ENCODE measurements at regions not wholly inside any gene's neighbourhood (a gene's known extent, or its start where the extent isn't known, plus 50 kb on each side); places are given as distances from the start of the nearest gene placed in this dataset.

DNA sequence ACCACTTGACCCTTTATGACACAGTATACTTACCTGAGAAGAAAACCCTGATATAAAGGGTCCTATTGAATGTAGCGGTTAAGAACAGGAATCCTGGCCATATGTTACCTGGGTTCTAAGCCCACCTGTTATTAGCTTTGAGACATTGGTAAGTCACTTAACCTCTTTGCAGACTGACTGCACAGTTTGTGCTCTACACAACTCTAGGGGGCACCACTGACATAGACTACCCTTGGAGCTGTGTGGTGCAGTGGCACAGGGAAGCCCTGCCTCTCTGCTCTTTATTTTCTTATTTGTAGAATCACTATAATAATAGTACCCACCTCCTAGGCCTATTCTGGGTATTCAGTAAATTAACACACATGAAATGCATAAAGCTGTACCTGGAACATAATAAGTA, 165.6 kb downstream of the C1orf94 start:
- no peak for DNase-seq (ENCODE audit: low read depth)
- TF ChIP-seq MAX (IDR thresholded peaks at IDR 0.05; ENCODE audit: low read depth, low read length) (no peak), MYC (IDR thresholded peaks at IDR 0.05; ENCODE audit: low read depth, low read length) (no peak), POLR2A (IDR thresholded peaks at IDR 0.05; ENCODE audit: extremely low read depth, insufficient read length) (no peak)
- TF ChIP-seq, protein P1, sequence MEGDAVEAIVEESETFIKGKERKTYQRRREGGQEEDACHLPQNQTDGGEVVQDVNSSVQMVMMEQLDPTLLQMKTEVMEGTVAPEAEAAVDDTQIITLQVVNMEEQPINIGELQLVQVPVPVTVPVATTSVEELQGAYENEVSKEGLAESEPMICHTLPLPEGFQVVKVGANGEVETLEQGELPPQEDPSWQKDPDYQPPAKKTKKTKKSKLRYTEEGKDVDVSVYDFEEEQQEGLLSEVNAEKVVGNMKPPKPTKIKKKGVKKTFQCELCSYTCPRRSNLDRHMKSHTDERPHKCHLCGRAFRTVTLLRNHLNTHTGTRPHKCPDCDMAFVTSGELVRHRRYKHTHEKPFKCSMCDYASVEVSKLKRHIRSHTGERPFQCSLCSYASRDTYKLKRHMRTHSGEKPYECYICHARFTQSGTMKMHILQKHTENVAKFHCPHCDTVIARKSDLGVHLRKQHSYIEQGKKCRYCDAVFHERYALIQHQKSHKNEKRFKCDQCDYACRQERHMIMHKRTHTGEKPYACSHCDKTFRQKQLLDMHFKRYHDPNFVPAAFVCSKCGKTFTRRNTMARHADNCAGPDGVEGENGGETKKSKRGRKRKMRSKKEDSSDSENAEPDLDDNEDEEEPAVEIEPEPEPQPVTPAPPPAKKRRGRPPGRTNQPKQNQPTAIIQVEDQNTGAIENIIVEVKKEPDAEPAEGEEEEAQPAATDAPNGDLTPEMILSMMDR (IDR thresholded peaks at IDR 0.05; ENCODE audit: low read depth, low read length) = no peak
- no peak overlapping the region for H3K4me3 ChIP-seq (ENCODE audit: low read depth, low read length)

DNA sequence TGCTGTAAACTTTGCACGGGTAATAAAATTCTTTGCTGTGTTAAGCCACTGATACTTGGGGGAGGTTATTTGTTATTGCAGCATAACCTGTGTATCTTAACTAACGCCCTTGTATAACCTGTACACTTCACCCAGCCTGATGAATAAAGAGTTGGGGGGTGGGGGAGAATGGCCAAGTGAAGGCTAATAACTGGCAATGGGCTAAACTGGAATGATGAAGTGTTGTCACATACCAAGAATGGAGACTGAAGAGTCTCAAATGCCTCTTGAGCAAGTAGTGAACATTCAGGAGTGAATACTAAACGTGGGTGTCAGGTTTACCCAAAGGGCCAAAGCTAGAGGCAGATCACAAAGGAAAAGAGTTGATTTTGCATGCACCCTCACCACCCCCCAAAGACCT, 169.4 kb downstream of the C1orf94 start:
- TF ChIP-seq, protein P1 (IDR thresholded peaks at IDR 0.05; ENCODE audit: low read depth, low read length) = no peak
- TF ChIP-seq POLR2A (IDR thresholded peaks at IDR 0.05; ENCODE audit: extremely low read depth, insufficient read length) (no peak), MYC (IDR thresholded peaks at IDR 0.05; ENCODE audit: low read depth, low read length) (no peak), MAX (IDR thresholded peaks at IDR 0.05; ENCODE audit: low read depth, low read length) (no peak)
- H3K4me3 ChIP-seq (ENCODE audit: low read depth, low read length) = no peak overlapping the region
- no peak for DNase-seq (ENCODE audit: low read depth)

DNA sequence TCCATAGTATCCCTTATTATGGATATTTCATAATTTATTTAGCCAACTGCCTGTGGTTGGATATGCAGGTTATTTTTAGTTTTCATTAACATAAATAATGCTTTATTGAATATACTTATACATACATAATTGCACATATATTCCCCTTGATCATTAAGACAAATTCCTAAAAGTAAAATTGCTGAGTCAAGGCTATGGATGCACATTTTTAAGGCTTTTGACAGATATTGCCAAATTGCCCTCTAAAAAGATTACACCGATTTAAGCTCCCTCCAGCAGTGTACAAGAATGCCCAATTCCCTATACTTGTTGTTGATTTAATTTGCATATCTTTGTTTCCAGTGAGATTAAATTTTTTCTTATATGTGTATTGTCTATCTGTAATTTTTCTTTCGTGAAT, 176.7 kb downstream of the C1orf94 start:
- no peak for TF ChIP-seq MAX (IDR thresholded peaks at IDR 0.05; ENCODE audit: low read depth, low read length)
- TF ChIP-seq POLR2A (IDR thresholded peaks at IDR 0.05; ENCODE audit: extremely low read depth, insufficient read length) = no peak
- TF ChIP-seq MYC (IDR thresholded peaks at IDR 0.05; ENCODE audit: low read depth, low read length) = no peak
- TF ChIP-seq, protein P1 (IDR thresholded peaks at IDR 0.05; ENCODE audit: low read depth, low read length) = no peak
- H3K4me3 ChIP-seq (ENCODE audit: low read depth, low read length) = no peak overlapping the region
- DNase-seq (ENCODE audit: low read depth) = no peak

GRCh38 chr1:34354367-34354766, 177.7 kb downstream of the C1orf94 start:
- TF ChIP-seq POLR2A (IDR thresholded peaks at IDR 0.05; ENCODE audit: extremely low read depth, insufficient read length) = no peak
- TF ChIP-seq MAX (IDR thresholded peaks at IDR 0.05; ENCODE audit: low read depth, low read length) = no peak
- no peak for TF ChIP-seq MYC (IDR thresholded peaks at IDR 0.05; ENCODE audit: low read depth, low read length)
- TF ChIP-seq, protein P1 (IDR thresholded peaks at IDR 0.05; ENCODE audit: low read depth, low read length) = no peak
- DNase-seq (ENCODE audit: low read depth) = no peak
- H3K4me3 ChIP-seq (ENCODE audit: low read depth, low read length) = no peak overlapping the region

DNA sequence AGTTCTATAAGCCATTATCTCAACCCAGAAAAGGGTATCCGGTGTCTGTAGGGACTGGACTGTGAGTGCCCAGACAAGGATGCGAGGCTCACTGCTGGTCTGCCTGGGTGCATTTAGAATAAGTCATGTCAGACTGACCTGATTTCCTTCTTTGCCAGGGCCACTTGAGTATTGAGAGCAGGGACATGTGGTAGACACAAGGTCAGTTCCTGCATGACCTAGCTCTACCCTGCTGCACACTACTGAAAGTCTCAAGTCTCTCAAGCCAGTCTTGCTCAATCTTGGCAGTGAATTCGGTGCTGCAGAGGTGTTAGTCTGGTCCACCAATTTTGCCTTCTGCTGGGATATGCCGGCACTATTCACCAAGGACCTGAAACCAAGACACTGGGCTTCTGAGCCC, 180.1 kb downstream of the C1orf94 start:
- no peak for DNase-seq (ENCODE audit: low read depth)

More for the DNA sequence above, 180.1 kb downstream of the C1orf94 start:
- TF ChIP-seq, protein P1 (IDR thresholded peaks at IDR 0.05; ENCODE audit: low read depth, low read length) = no peak
- TF ChIP-seq MYC (IDR thresholded peaks at IDR 0.05; ENCODE audit: low read depth, low read length) (no peak), MAX (IDR thresholded peaks at IDR 0.05; ENCODE audit: low read depth, low read length) (no peak), POLR2A (IDR thresholded peaks at IDR 0.05; ENCODE audit: extremely low read depth, insufficient read length) (no peak)
- H3K4me3 ChIP-seq (ENCODE audit: low read depth, low read length) = no peak overlapping the region

Data from NB4 (cell line).